K562 (cell line): ENCODE measurements at regions not wholly inside any gene's neighbourhood (a gene's known extent, or its start where the extent isn't known, plus 50 kb on each side); places are given as distances from the start of the nearest gene placed in this dataset.

ENCODE experiments used
- ATAC-seq: fragments of 200-7000 bp; cut with Tn5 transposase; 3 replicates; pipeline ENCODE4 v1.9.1; 2020; ENCODE audit warnings: moderate library complexity
- BruUV-seq: library from RNA; stranded (reverse); fragments of 400-500 nt; replicated peaks from 2 replicates; lab custom pipeline; 2021; lab: Mats Ljungman, UMichigan
- CTCF ChIA-PET: fragments of 300-600 bp; formaldehyde crosslinking; extraction: SDS; loops from one replicate; lab custom pipeline; 2021; ENCODE audit warnings: low intra/inter-chr PET ratio; lab: Yijun Ruan, JAX
- POLR2A ChIA-PET: fragments of 300-600, 350-650 bp; sonication (Branson Sonifier 250); formaldehyde crosslinking; extraction: SDS; loops from one replicate; lab custom pipeline; 2021; ENCODE audit warnings: antibody characterized with exemption, inconsistent platforms; lab: Yijun Ruan, JAX
- DNase-seq, 4 experiments: peaks; one replicate each; pipeline versions ENCODE4 v3.0.0 to v3.0.0-alpha.2; 2011 to 2018; ENCODE audit warnings: low spot score in 3 of 4, mixed read lengths in 3 of 4; ENCODE audit errors: extremely low read depth in 1 of 4
- FAIRE-seq: peaks from 2 replicates; lab custom pipeline; 2011; peaks lifted over from hg19 to GRCh38; lab: Jason Lieb, UNC
- H2AFZ ChIP-seq: 2 replicates; pipeline ENCODE4 v1.6.0; 2011; ENCODE audit warnings: low read depth, low read length, control low read depth, inconsistent platforms
- H3K27ac ChIP-seq: fragments of 200-600 bp; 3 replicates; pipeline ENCODE4 v1.8.0; 2011; ENCODE audit warnings: low read depth, mild to moderate bottlenecking, control low read depth, inconsistent platforms, low read length, moderate library complexity, mixed read lengths; ENCODE audit errors: extremely low read depth
- H3K27me3 ChIP-seq, 2 experiments: fragments of 300-600 bp in 1 of 2; 2 replicates in 1 of 2; 3 replicates in 1 of 2; pipeline versions ENCODE4 v1.6.0 to v1.8.0; 2011; ENCODE audit warnings: inconsistent platforms in 2 of 2, low read length in 2 of 2, mild to moderate bottlenecking in 1 of 2, mixed read lengths in 1 of 2, moderate library complexity in 1 of 2; ENCODE audit not compliant: control insufficient read depth in 2 of 2, insufficient read depth in 2 of 2
- H3K36me3 ChIP-seq: fragments of 300-600 bp; 3 replicates; pipeline ENCODE4 v1.8.0; 2011; ENCODE audit warnings: mild to moderate bottlenecking, low read length, inconsistent platforms; ENCODE audit not compliant: control insufficient read depth, insufficient read depth
- H3K4me1 ChIP-seq, 2 experiments: fragments of 200-600 bp in 1 of 2; replicated peaks in 1 of 2; 2 replicates in 1 of 2; 3 replicates in 1 of 2; pipeline versions ENCODE4 v1.5.1 to v1.8.0; 2011; ENCODE audit warnings: inconsistent platforms in 2 of 2, low read length in 2 of 2, mild to moderate bottlenecking in 1 of 2, mixed read lengths in 1 of 2, moderate library complexity in 1 of 2; ENCODE audit not compliant: control insufficient read depth in 2 of 2, insufficient read depth in 2 of 2
- H3K4me2 ChIP-seq: 2 replicates; pipeline ENCODE4 v1.6.1; 2011; ENCODE audit warnings: low read length, control low read depth, inconsistent platforms, mixed read lengths; ENCODE audit not compliant: insufficient read depth
- H3K4me3 ChIP-seq: fragments of 200-600 bp; sonication (generic), shearing (Covaris generic); 2 replicates; pipeline ENCODE4 v1.5.1; 2016; ENCODE audit warnings: control low read depth, inconsistent platforms
- H3K79me2 ChIP-seq: fragments of 200-600 bp; 3 replicates; pipeline ENCODE4 v1.8.0; 2011; ENCODE audit warnings: low read length, inconsistent platforms; ENCODE audit not compliant: control insufficient read depth, insufficient read depth
- H3K9ac ChIP-seq, 2 experiments: 2 replicates each; pipeline versions ENCODE4 v1.6.0 to v1.6.1; 2011; ENCODE audit warnings: low read depth in 2 of 2, low read length in 2 of 2, control low read depth in 1 of 2, inconsistent platforms in 1 of 2, mild to moderate bottlenecking in 1 of 2, mixed read lengths in 1 of 2; ENCODE audit not compliant: insufficient read depth in 1 of 2
- H3K9me1 ChIP-seq: one replicate; pipeline ENCODE4 v1.6.0; 2011; ENCODE audit warnings: inconsistent platforms, mild to moderate bottlenecking, low read length, moderate library complexity; ENCODE audit not compliant: control insufficient read depth, insufficient read depth
- H3K9me3 ChIP-seq: replicated peaks from 2 replicates; pipeline ENCODE4 v1.5.1; 2011; ENCODE audit warnings: low read depth, low read length, inconsistent platforms; ENCODE audit not compliant: control insufficient read depth, insufficient read depth
- H4K20me1 ChIP-seq: replicated peaks from 2 replicates; pipeline ENCODE4 v1.6.1; 2011; ENCODE audit warnings: low read length, inconsistent platforms, mixed read lengths; ENCODE audit not compliant: control insufficient read depth, insufficient read depth
- CREB1 ChIP-seq, 2 experiments: sonication (generic) in 1 of 2; formaldehyde crosslinking in 1 of 2; IDR thresholded peaks; 2 replicates each; pipeline versions ENCODE4 v1.6.1 to v1.8.0; 2012 to 2022; ENCODE audit warnings: inconsistent platforms in 1 of 2, mild to moderate bottlenecking in 1 of 2, missing genetic modification reagents in 1 of 2, moderate library complexity in 1 of 2
- CREM ChIP-seq: IDR thresholded peaks from 2 replicates; pipeline ENCODE4 v1.6.1; 2014; ENCODE audit warnings: antibody characterized with exemption, low read depth
- ETS2 ChIP-seq: IDR thresholded peaks from 2 replicates; pipeline ENCODE4 v1.6.1; 2016; ENCODE audit warnings: borderline replicate concordance, missing genetic modification characterization, mild to moderate bottlenecking, moderate library complexity, missing compliant biosample characterization; ENCODE audit not compliant: poor library complexity, severe bottlenecking
- FOXA1 ChIP-seq: fragments of 450-650 bp; IDR thresholded peaks from 2 replicates; pipeline ENCODE4 v1.6.1; 2016; ENCODE audit warnings: mild to moderate bottlenecking, borderline replicate concordance
- HDAC8 ChIP-seq: fragments of 450-650 bp; IDR thresholded peaks from 2 replicates; pipeline ENCODE4 v1.6.1; 2016; ENCODE audit warnings: mild to moderate bottlenecking, missing genetic modification characterization, moderate library complexity, missing compliant biosample characterization
- NR2C2 ChIP-seq, 2 experiments: fragments of 200-800 bp in 1 of 2; sonication (Bioruptor generic) in 1 of 2; sonication (generic) in 1 of 2; formaldehyde crosslinking in 1 of 2; IDR thresholded peaks; 2 replicates each; pipeline versions ENCODE4 v1.6.1 to v1.8.0; 2016 to 2022; ENCODE audit warnings: mild to moderate bottlenecking in 1 of 2, missing compliant biosample characterization in 1 of 2, missing genetic modification characterization in 1 of 2, missing genetic modification reagents in 1 of 2
- PHB ChIP-seq: fragments of 250-450 bp; sonication (Bioruptor Pico); IDR thresholded peaks from 2 replicates; pipeline ENCODE4 v1.5.0; 2021
- SMAD3 ChIP-seq: fragments of 450-650 bp; formaldehyde crosslinking; conservative IDR thresholded peaks from 2 replicates; pipeline ENCODE4 v1.4.0; 2020; ENCODE audit warnings: mild to moderate bottlenecking
- SREBF2 ChIP-seq: sonication (generic); formaldehyde crosslinking; IDR thresholded peaks from 2 replicates; pipeline ENCODE4 v1.4.0; 2020; ENCODE audit warnings: mild to moderate bottlenecking, missing genetic modification reagents
- ZNF444 ChIP-seq: fragments of 250-450 bp; sonication (Bioruptor Pico); IDR thresholded peaks from 2 replicates; pipeline ENCODE4 v1.4.0; 2020; ENCODE audit warnings: mild to moderate bottlenecking, moderate library complexity
- WGBS: fragments of 100-300 bp; shearing (Covaris generic); methylation state at CpG from one replicate; pipeline ENCODE4 v1.1.6; 2016; ENCODE audit warnings: low coverage, mixed read lengths; ENCODE audit not compliant: insufficient coverage; ENCODE audit errors: missing lambda C conversion rate; 5-methylcytosine and 5-hydroxymethylcytosine counted together
- in situ Hi-C: fragments of 300-500 bp; cut with MboI; formaldehyde crosslinking; loops from 4 replicates; pipeline ENCODE4 v1.15.0; 2018; ENCODE audit warnings: inconsistent platforms, mixed read lengths
- intact Hi-C: fragments of 100-400 bp; cut with micrococcal nuclease; formaldehyde crosslinking; loops from 2 replicates; pipeline ENCODE4 v1.14.2; 2022
- TF ChIP-seq, protein P1 (sequence below): sonication (generic); formaldehyde crosslinking; IDR thresholded peaks from 2 replicates; pipeline ENCODE4 v1.8.0; 2022; ENCODE audit warnings: mild to moderate bottlenecking, missing genetic modification reagents
- TF ChIP-seq, protein P2 (sequence below): fragments of 450-650 bp; formaldehyde crosslinking; IDR thresholded peaks from 2 replicates; pipeline ENCODE4 v1.4.0; 2022; ENCODE audit warnings: missing genetic modification characterization
- TF ChIP-seq, protein P3 (sequence below): fragments of 250-450 bp; sonication (Bioruptor Pico); IDR thresholded peaks from 2 replicates; pipeline ENCODE4 v1.8.0; 2021; ENCODE audit warnings: moderate library complexity, mild to moderate bottlenecking, inconsistent platforms

DNA sequence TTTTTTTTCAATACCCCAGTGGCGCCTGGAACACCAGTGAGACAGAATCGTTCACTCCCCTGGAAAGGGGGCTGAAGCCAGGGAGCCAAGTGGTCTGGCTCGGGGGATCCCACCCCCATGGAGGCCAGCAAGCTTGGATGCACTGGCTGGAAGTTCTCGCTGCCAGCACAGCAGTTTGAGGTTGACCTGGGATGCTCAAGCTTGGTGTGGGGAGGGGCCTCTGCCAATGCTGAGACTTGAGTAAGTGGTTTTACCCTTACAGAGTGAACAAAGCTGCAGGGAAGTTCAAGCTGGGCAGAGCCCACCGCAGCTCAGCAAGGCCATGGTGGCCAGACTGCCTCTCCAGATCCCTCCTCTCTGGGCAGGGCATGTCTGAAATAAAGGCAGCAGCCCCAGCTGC lies 276.2 kb upstream of the CNTN6 start:
- H3K9me3 ChIP-seq = no peaks in the 10 kb centered on the region
- H3K4me2 ChIP-seq = no peak overlapping the region
- BruUV-seq = no TSS peak
- in situ Hi-C loops = no loop called here
- no peak overlapping the region for H3K4me3 ChIP-seq
- no peak overlapping the region for H2AFZ ChIP-seq
- no peaks in the 10 kb centered on the region for H4K20me1 ChIP-seq
- no peaks in the 10 kb centered on the region for H3K36me3 ChIP-seq
- ChIA-PET CTCF (no interaction called here), POLR2A (interaction anchor here (1.1 kb wide), 1 partner anchor 10 kb away, joined by 3 read pairs; no protein-coding TSS in a partner anchor)
- H3K9me1 ChIP-seq = no peaks in the 10 kb centered on the region
- intact Hi-C loops = no loop called here
- H3K79me2 ChIP-seq = no peaks in the 10 kb centered on the region
- DNase-seq = no peak
- no peaks in the 10 kb centered on the region for H3K4me1 ChIP-seq
- WGBS = 0% methylated on average over 5 of the region's 5 CpGs
- no peak overlapping the region for H3K9ac ChIP-seq
- no peak for TF ChIP-seq ZNF444 (CRISPR knock-in tag)
- ATAC-seq = no peak
- no peak for FAIRE-seq
- H3K27ac ChIP-seq = no peak overlapping the region
- H3K27me3 ChIP-seq = no peaks in the 10 kb centered on the region

DNA sequence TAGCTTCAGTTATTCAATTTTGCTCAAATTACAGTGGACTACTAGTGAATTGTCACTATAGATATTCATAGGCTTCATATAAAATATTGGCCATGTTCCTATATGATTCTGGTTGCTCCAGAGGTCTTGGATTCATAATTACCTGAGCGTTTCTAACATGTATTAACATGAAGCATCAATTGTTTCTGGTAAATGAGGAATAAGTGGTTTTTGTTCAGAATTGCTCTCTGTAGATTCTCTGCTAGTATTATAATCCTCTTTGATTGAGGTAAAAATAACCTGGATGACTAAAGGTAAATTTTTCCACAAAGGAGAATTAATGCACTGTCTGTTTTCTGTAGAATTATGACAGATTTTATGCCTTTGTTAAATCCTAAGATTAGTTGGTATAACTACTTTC lies 258.1 kb upstream of the CNTN6 start:
- FAIRE-seq (no peak), DNase-seq (no peak), ATAC-seq (no peak)
- intact Hi-C loops (no loop called here), in situ Hi-C loops (no loop called here)
- H3K36me3 ChIP-seq = no peaks in the 10 kb centered on the region
- H4K20me1 ChIP-seq = no peaks in the 10 kb centered on the region
- H3K27ac ChIP-seq = no peak overlapping the region
- no peaks in the 10 kb centered on the region for H3K79me2 ChIP-seq
- H3K4me1 ChIP-seq = no peaks in the 10 kb centered on the region
- H3K9ac ChIP-seq = no peak overlapping the region
- no peak overlapping the region for H3K4me3 ChIP-seq
- H3K27me3 ChIP-seq = no peaks in the 10 kb centered on the region
- ChIA-PET CTCF (no interaction called here), POLR2A (no interaction called here)
- WGBS = 0% methylated on average over 1 of the region's 1 CpG
- 0 out of 2 replicates have a peak, but pooled peaks cover 2% of the 10 kb centered on the region for H3K9me3 ChIP-seq
- H3K4me2 ChIP-seq = no peak overlapping the region
- no TSS peak for BruUV-seq
- H3K9me1 ChIP-seq = no peaks in the 10 kb centered on the region
- H2AFZ ChIP-seq = no peak overlapping the region
- no peak for TF ChIP-seq FOXA1
- no peak for TF ChIP-seq NR2C2 (CRISPR knock-in tag; IDR thresholded peaks at IDR 0.05)
- no peak for TF ChIP-seq NR2C2 (tag; IDR thresholded peaks at IDR 0.05)
- no peak for TF ChIP-seq CREB1 (IDR thresholded peaks at IDR 0.05)
- no peak for TF ChIP-seq CREB1 (CRISPR knock-in tag; IDR thresholded peaks at IDR 0.05)
- TF ChIP-seq SREBF2 (CRISPR knock-in tag) = no peak
- TF ChIP-seq, protein P1, sequence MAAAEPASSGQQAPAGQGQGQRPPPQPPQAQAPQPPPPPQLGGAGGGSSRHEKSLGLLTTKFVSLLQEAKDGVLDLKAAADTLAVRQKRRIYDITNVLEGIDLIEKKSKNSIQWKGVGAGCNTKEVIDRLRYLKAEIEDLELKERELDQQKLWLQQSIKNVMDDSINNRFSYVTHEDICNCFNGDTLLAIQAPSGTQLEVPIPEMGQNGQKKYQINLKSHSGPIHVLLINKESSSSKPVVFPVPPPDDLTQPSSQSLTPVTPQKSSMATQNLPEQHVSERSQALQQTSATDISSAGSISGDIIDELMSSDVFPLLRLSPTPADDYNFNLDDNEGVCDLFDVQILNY (CRISPR knock-in tag) = no peak
- no peak for TF ChIP-seq HDAC8 (tag)
- TF ChIP-seq, protein P2, sequence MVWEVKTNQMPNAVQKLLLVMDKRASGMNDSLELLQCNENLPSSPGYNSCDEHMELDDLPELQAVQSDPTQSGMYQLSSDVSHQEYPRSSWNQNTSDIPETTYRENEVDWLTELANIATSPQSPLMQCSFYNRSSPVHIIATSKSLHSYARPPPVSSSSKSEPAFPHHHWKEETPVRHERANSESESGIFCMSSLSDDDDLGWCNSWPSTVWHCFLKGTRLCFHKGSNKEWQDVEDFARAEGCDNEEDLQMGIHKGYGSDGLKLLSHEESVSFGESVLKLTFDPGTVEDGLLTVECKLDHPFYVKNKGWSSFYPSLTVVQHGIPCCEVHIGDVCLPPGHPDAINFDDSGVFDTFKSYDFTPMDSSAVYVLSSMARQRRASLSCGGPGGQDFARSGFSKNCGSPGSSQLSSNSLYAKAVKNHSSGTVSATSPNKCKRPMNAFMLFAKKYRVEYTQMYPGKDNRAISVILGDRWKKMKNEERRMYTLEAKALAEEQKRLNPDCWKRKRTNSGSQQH (CRISPR knock-in tag) = no peak
- no peak for TF ChIP-seq ETS2 (tag)
- TF ChIP-seq SMAD3 (CRISPR knock-in tag) = no peak
- no peak for TF ChIP-seq PHB
- TF ChIP-seq, protein P3, sequence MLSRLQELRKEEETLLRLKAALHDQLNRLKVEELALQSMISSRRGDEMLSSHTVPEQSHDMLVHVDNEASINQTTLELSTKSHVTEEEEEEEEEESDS = no peak
- TF ChIP-seq CREM = no peak
